GM23338 (cell line): ENCODE measurements at regions not wholly inside any gene's neighbourhood (a gene's known extent, or its start where the extent isn't known, plus 50 kb on each side); places are given as distances from the start of the nearest gene placed in this dataset.

Experiments
- ATAC-seq: fragments of 200-7000 bp; cut with Tn5 transposase; 3 replicates; pipeline ENCODE4 v1.9.1; 2020
- DNase-seq: peaks from one replicate; pipeline ENCODE4 v3.0.0-alpha.2; 2015; ENCODE audit warnings: low spot score
- H2AFZ ChIP-seq: fragments of 200-600 bp; sonication (generic); 2 replicates; pipeline ENCODE4 v1.8.0; 2016; ENCODE audit warnings: antibody characterized with exemption, mild to moderate bottlenecking, moderate library complexity
- H3F3A ChIP-seq: fragments of 200-600 bp; sonication (generic); replicated peaks from 2 replicates; pipeline ENCODE4 v1.8.0; 2017; ENCODE audit warnings: antibody characterized with exemption, mixed run types, low read depth
- H3K27ac ChIP-seq: fragments of 200-600 bp; sonication (generic); 2 replicates; pipeline ENCODE4 v1.6.1; 2016; ENCODE audit warnings: low read depth
- H3K27me3 ChIP-seq: fragments of 200-600 bp; sonication (generic); 2 replicates; pipeline ENCODE4 v1.8.0; 2016; ENCODE audit warnings: mild to moderate bottlenecking, mixed run types, moderate library complexity; ENCODE audit not compliant: insufficient read depth
- H3K36me3 ChIP-seq: fragments of 200-600 bp; sonication (generic); 2 replicates; pipeline ENCODE4 v1.8.0; 2016; ENCODE audit warnings: mild to moderate bottlenecking; ENCODE audit not compliant: insufficient read depth
- H3K4me1 ChIP-seq: fragments of 200-600 bp; sonication (generic); 2 replicates; pipeline ENCODE4 v1.8.0; 2016; ENCODE audit warnings: mild to moderate bottlenecking, moderate library complexity; ENCODE audit not compliant: insufficient read depth
- H3K4me2 ChIP-seq: fragments of 200-600 bp; sonication (generic); 2 replicates; pipeline ENCODE4 v1.7.1; 2017; ENCODE audit warnings: mixed run types
- H3K4me3 ChIP-seq: fragments of 200-600 bp; sonication (generic); 2 replicates; pipeline ENCODE4 v1.6.1; 2016; ENCODE audit warnings: mixed run types
- H3K79me2 ChIP-seq: fragments of 200-600 bp; sonication (generic); replicated peaks from 2 replicates; pipeline ENCODE4 v1.8.0; 2017; ENCODE audit warnings: mild to moderate bottlenecking; ENCODE audit not compliant: insufficient read depth
- H3K9me2 ChIP-seq: fragments of 200-600 bp; sonication (generic); 2 replicates; pipeline ENCODE4 v1.8.0; 2017; ENCODE audit not compliant: insufficient read depth
- H4K20me1 ChIP-seq: fragments of 200-600 bp; sonication (generic); replicated peaks from 2 replicates; pipeline ENCODE4 v1.8.0; 2017; ENCODE audit warnings: mild to moderate bottlenecking; ENCODE audit not compliant: insufficient read depth
- H3K27ac Mint-ChIP-seq: 2 replicates; pipeline ENCODE4 v1.8.0; 2020; ENCODE audit warnings: inconsistent platforms, mild to moderate bottlenecking, moderate library complexity, mixed read lengths
- H3K27me3 Mint-ChIP-seq: 3 replicates; pipeline ENCODE4 v1.8.0; 2022; ENCODE audit warnings: low read depth, mild to moderate bottlenecking, moderate library complexity, mixed read lengths, inconsistent platforms; ENCODE audit not compliant: insufficient read depth, poor library complexity
- H3K36me3 Mint-ChIP-seq: 3 replicates; pipeline ENCODE4 v1.8.0; 2021; ENCODE audit warnings: low read depth, mild to moderate bottlenecking, inconsistent platforms, moderate library complexity, mixed read lengths
- H3K4me1 Mint-ChIP-seq: 3 replicates; pipeline ENCODE4 v1.8.0; 2020; ENCODE audit warnings: mild to moderate bottlenecking, inconsistent platforms, mixed read lengths
- H3K4me3 Mint-ChIP-seq: 3 replicates; pipeline ENCODE4 v1.8.0; 2021; ENCODE audit warnings: moderate library complexity, mild to moderate bottlenecking, inconsistent platforms, mixed read lengths
- H3K9me3 Mint-ChIP-seq: 3 replicates; pipeline ENCODE4 v1.8.0; 2020; ENCODE audit warnings: moderate library complexity, mild to moderate bottlenecking, inconsistent platforms, mixed read lengths
- CREB1 ChIP-seq: fragments of 250-450 bp; sonication (Bioruptor Pico); IDR thresholded peaks from 2 replicates; pipeline ENCODE4 v1.5.0; 2020; ENCODE audit warnings: low read depth, mild to moderate bottlenecking, moderate library complexity
- EZH2 ChIP-seq: fragments of 200-600 bp; sonication (generic); IDR thresholded peaks from one replicate; pipeline ENCODE4 v1.8.0; 2017; ENCODE audit warnings: antibody characterized with exemption, mild to moderate bottlenecking, low read depth; ENCODE audit not compliant: unreplicated experiment
- EZH2phosphoT487 ChIP-seq: fragments of 200-600 bp; sonication (generic); IDR thresholded peaks from one replicate; pipeline ENCODE4 v1.8.1; 2018; ENCODE audit warnings: antibody characterized with exemption; ENCODE audit not compliant: unreplicated experiment
- STAT1 ChIP-seq: IDR thresholded peaks from one replicate; pipeline ENCODE4 v1.6.1; 2016; ENCODE audit warnings: antibody characterized with exemption; ENCODE audit not compliant: unreplicated experiment
- ZNF114 ChIP-seq: fragments of 250-450 bp; sonication (Bioruptor Pico); IDR thresholded peaks from 2 replicates; pipeline ENCODE4 v1.5.0; 2020; ENCODE audit warnings: mild to moderate bottlenecking, moderate library complexity
- TF ChIP-seq, protein P1 (sequence below): IDR thresholded peaks from one replicate; pipeline ENCODE4 v1.6.1; 2018; ENCODE audit warnings: antibody characterized with exemption; ENCODE audit not compliant: unreplicated experiment

DNA sequence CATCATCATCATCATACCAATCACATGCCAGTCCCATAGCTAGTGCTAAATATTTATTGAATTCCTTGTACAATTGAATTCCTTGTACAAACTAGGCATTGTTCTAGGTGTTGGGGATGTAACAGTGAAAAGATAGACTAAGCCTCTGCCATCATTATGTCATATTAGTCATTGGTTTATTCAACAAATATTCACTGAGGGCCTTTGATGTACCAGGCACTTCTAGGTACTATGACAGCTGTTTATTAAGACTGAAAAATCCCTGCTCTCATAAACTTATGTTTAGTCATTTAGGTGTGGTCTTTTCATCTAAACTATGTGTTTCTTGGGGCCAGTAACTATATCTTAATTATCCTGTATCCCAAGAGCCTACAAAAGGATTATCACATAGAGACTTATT is 412.3 kb upstream of the ETAA1 start:
- DNase-seq = no peak
- H3K27me3 ChIP-seq = no peaks in the 10 kb centered on the region
- H3K4me3 Mint-ChIP-seq = no peak overlapping the region
- H3K36me3 ChIP-seq = no peaks in the 10 kb centered on the region
- TF ChIP-seq EZH2 (no peak), STAT1 (no peak)
- H3K4me1 Mint-ChIP-seq = no peaks in the 10 kb centered on the region
- H3K79me2 ChIP-seq = no peaks in the 10 kb centered on the region
- no peak overlapping the region for H2AFZ ChIP-seq
- no peaks in the 10 kb centered on the region for H3K9me2 ChIP-seq
- H3F3A ChIP-seq = no peaks in the 10 kb centered on the region
- no peaks in the 10 kb centered on the region for H3K9me3 Mint-ChIP-seq
- H3K36me3 Mint-ChIP-seq = no peaks in the 10 kb centered on the region
- no peaks in the 10 kb centered on the region for H3K4me1 ChIP-seq
- ATAC-seq = no peak
- H3K27ac ChIP-seq = no peak overlapping the region
- H3K27ac Mint-ChIP-seq = no peak overlapping the region
- H3K4me2 ChIP-seq = no peak overlapping the region
- H3K27me3 Mint-ChIP-seq = no peaks in the 10 kb centered on the region
- no peak overlapping the region for H3K4me3 ChIP-seq
- no peaks in the 10 kb centered on the region for H4K20me1 ChIP-seq

DNA sequence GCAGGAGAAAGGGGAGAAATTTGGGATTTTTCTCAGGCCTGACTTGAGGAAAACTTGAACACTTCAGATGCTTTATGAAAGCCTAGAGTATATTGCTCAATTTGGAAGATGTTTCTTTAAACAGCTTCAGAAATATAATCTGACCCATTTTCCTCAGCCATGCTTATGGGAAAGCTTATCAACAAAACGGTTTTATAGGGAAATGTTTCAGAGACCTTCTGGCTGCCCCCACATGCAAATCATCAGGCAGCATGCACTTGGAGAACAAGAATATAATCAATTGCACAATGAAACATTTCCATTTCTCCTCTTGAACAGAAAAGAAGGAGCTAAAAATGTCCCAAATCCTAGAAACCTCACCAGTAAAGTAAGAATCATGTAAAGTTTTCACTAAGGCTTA is 411.2 kb upstream of the ETAA1 start:
- no peaks in the 10 kb centered on the region for H3K36me3 Mint-ChIP-seq
- ATAC-seq = no peak
- Histone ChIP-seq H3K27me3 (no peaks in the 10 kb centered on the region), H3K36me3 (no peaks in the 10 kb centered on the region), H4K20me1 (no peaks in the 10 kb centered on the region), H3K9me2 (no peaks in the 10 kb centered on the region), H3F3A (no peaks in the 10 kb centered on the region), H2AFZ (no peak overlapping the region), H3K4me3 (no peak overlapping the region), H3K4me2 (no peak overlapping the region), H3K4me1 (no peaks in the 10 kb centered on the region), H3K27ac (no peak overlapping the region), H3K79me2 (no peaks in the 10 kb centered on the region)
- TF ChIP-seq EZH2phosphoT487 = no peak
- TF ChIP-seq, protein P1, sequence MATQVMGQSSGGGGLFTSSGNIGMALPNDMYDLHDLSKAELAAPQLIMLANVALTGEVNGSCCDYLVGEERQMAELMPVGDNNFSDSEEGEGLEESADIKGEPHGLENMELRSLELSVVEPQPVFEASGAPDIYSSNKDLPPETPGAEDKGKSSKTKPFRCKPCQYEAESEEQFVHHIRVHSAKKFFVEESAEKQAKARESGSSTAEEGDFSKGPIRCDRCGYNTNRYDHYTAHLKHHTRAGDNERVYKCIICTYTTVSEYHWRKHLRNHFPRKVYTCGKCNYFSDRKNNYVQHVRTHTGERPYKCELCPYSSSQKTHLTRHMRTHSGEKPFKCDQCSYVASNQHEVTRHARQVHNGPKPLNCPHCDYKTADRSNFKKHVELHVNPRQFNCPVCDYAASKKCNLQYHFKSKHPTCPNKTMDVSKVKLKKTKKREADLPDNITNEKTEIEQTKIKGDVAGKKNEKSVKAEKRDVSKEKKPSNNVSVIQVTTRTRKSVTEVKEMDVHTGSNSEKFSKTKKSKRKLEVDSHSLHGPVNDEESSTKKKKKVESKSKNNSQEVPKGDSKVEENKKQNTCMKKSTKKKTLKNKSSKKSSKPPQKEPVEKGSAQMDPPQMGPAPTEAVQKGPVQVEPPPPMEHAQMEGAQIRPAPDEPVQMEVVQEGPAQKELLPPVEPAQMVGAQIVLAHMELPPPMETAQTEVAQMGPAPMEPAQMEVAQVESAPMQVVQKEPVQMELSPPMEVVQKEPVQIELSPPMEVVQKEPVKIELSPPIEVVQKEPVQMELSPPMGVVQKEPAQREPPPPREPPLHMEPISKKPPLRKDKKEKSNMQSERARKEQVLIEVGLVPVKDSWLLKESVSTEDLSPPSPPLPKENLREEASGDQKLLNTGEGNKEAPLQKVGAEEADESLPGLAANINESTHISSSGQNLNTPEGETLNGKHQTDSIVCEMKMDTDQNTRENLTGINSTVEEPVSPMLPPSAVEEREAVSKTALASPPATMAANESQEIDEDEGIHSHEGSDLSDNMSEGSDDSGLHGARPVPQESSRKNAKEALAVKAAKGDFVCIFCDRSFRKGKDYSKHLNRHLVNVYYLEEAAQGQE = no peak
- H3K27ac Mint-ChIP-seq = no peak overlapping the region
- H3K4me3 Mint-ChIP-seq = no peak overlapping the region
- no peaks in the 10 kb centered on the region for H3K27me3 Mint-ChIP-seq
- no peaks in the 10 kb centered on the region for H3K9me3 Mint-ChIP-seq
- no peak for DNase-seq
- no peaks in the 10 kb centered on the region for H3K4me1 Mint-ChIP-seq

DNA sequence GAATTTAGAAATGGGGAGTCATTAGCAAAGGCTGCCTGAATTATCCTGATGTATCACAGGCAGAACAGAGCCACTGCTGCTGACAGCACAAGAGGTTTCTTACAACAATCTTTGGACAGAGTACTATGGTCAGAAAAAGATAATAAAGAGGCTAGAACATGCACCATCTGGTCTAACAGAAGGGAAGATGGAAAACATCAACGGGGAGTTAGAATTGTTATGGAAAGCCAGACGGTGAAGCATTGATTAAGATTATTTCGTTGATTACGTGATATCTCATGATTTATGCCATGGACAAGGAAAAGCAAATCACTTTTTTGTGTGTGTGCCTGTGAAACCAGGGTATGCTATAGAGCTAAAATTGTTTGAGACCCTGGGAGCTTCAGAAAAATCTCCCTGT is 409.4 kb upstream of the ETAA1 start:
- no peak for ATAC-seq
- Histone ChIP-seq H3K36me3 (no peaks in the 10 kb centered on the region), H3F3A (no peaks in the 10 kb centered on the region), H3K79me2 (no peaks in the 10 kb centered on the region), H4K20me1 (no peaks in the 10 kb centered on the region), H2AFZ (no peak overlapping the region), H3K9me2 (no peaks in the 10 kb centered on the region), H3K27me3 (no peaks in the 10 kb centered on the region), H3K4me3 (no peak overlapping the region), H3K4me1 (no peaks in the 10 kb centered on the region), H3K27ac (no peak overlapping the region), H3K4me2 (no peak overlapping the region)
- H3K4me3 Mint-ChIP-seq = no peak overlapping the region
- TF ChIP-seq ZNF114 (CRISPR knock-in tag) = no peak
- no peak for TF ChIP-seq CREB1 (CRISPR knock-in tag)
- TF ChIP-seq, protein P1 = no peak
- no peak for TF ChIP-seq EZH2phosphoT487
- no peaks in the 10 kb centered on the region for H3K4me1 Mint-ChIP-seq
- no peaks in the 10 kb centered on the region for H3K9me3 Mint-ChIP-seq
- no peaks in the 10 kb centered on the region for H3K27me3 Mint-ChIP-seq
- DNase-seq = no peak
- H3K27ac Mint-ChIP-seq = no peak overlapping the region
- no peaks in the 10 kb centered on the region for H3K36me3 Mint-ChIP-seq
